BE2C (cell line): ENCODE measurements at regions not wholly inside any gene's neighbourhood (a gene's known extent, or its start where the extent isn't known, plus 50 kb on each side); places are given as distances from the start of the nearest gene placed in this dataset.

Experiments used
- DNase-seq: peaks from one replicate; pipeline ENCODE4 v3.0.0-alpha.2; 2020
- H3K27me3 ChIP-seq: fragments of 250-450 bp; sonication (Bioruptor Pico); 2 replicates; pipeline ENCODE4 v1.5.1; 2020; ENCODE audit warnings: mild to moderate bottlenecking
- H3K36me3 ChIP-seq: fragments of 250-450 bp; sonication (Bioruptor Pico); 2 replicates; pipeline ENCODE4 v1.5.1; 2020; ENCODE audit warnings: mild to moderate bottlenecking
- H3K4me1 ChIP-seq: fragments of 250-450 bp; sonication (Bioruptor Pico); 2 replicates; pipeline ENCODE4 v1.5.1; 2020
- H3K4me3 ChIP-seq: 2 replicates; pipeline ENCODE4 v1.5.1; 2011; ENCODE audit warnings: low read depth, low read length
- H3K9me3 ChIP-seq: fragments of 250-450 bp; sonication (Bioruptor Pico); 2 replicates; pipeline ENCODE4 v1.5.1; 2020
- CTCF ChIP-seq: IDR thresholded peaks from 2 replicates; pipeline ENCODE4 v1.5.1; 2012; ENCODE audit warnings: mild to moderate bottlenecking, low read depth, low read length

GRCh38 chr13:88042489-88042888, 371.3 kb downstream of the SLITRK5 start:
- no peaks in the 10 kb centered on the region for H3K27me3 ChIP-seq
- H3K4me1 ChIP-seq = peaks cover 2% of the 10 kb centered on the region; the same call in 1 of the 2 replicates
- no peaks in the 10 kb centered on the region for H3K9me3 ChIP-seq
- H3K4me3 ChIP-seq = no peak overlapping the region
- H3K36me3 ChIP-seq = no peaks in the 10 kb centered on the region
- no peak for DNase-seq
- no peak for TF ChIP-seq CTCF

GRCh38 chr13:88051746-88052482, 380.7 kb downstream of the SLITRK5 start:
- Histone ChIP-seq H3K27me3 (no peaks in the 10 kb centered on the region), H3K4me1 (no peaks in the 10 kb centered on the region), H3K9me3 (no peaks in the 10 kb centered on the region), H3K4me3 (no peak overlapping the region), H3K36me3 (no peaks in the 10 kb centered on the region)
- DNase-seq = peak; percentile 12
- TF ChIP-seq CTCF = no peak

GRCh38 chr13:88063741-88064140, 392.6 kb downstream of the SLITRK5 start:
- Histone ChIP-seq H3K36me3 (no peaks in the 10 kb centered on the region), H3K27me3 (no peaks in the 10 kb centered on the region), H3K9me3 (no peaks in the 10 kb centered on the region), H3K4me1 (no peaks in the 10 kb centered on the region), H3K4me3 (no peak overlapping the region)
- TF ChIP-seq CTCF = no peak
- no peak for DNase-seq

- no peak overlapping the region for H3K4me3 ChIP-seq
- no peaks in the 10 kb centered on the region for H3K4me1 ChIP-seq
- no peaks in the 10 kb centered on the region for H3K27me3 ChIP-seq
- no peak for DNase-seq
- no peaks in the 10 kb centered on the region for H3K9me3 ChIP-seq
- H3K36me3 ChIP-seq = no peaks in the 10 kb centered on the region
- TF ChIP-seq CTCF = no peak
These were observed 395.7 kb downstream of the SLITRK5 start for GRCh38 chr13:88066847-88067246.

GRCh38 chr13:88068316-88068715, 397.1 kb downstream of the SLITRK5 start:
- Histone ChIP-seq H3K36me3 (no peaks in the 10 kb centered on the region), H3K27me3 (no peaks in the 10 kb centered on the region), H3K4me3 (no peak overlapping the region), H3K9me3 (no peaks in the 10 kb centered on the region), H3K4me1 (no peaks in the 10 kb centered on the region; the same call in 1 of the 2 replicates)
- DNase-seq = no peak
- TF ChIP-seq CTCF = no peak

GRCh38 chr13:88068975-88069374, 397.8 kb downstream of the SLITRK5 start:
- peak; percentile 45 for TF ChIP-seq CTCF
- H3K4me1 ChIP-seq = no peaks in the 10 kb centered on the region; the same call in 1 of the 2 replicates
- H3K27me3 ChIP-seq = no peaks in the 10 kb centered on the region
- DNase-seq = peak; percentile 50
- H3K36me3 ChIP-seq = no peaks in the 10 kb centered on the region
- H3K4me3 ChIP-seq = no peak overlapping the region
- H3K9me3 ChIP-seq = no peaks in the 10 kb centered on the region
